ENCODE measurements at regions not wholly inside any gene's neighbourhood (a gene's known extent, or its start where the extent isn't known, plus 50 kb on each side); places are given as distances from the start of the nearest gene placed in this dataset.

DNA sequence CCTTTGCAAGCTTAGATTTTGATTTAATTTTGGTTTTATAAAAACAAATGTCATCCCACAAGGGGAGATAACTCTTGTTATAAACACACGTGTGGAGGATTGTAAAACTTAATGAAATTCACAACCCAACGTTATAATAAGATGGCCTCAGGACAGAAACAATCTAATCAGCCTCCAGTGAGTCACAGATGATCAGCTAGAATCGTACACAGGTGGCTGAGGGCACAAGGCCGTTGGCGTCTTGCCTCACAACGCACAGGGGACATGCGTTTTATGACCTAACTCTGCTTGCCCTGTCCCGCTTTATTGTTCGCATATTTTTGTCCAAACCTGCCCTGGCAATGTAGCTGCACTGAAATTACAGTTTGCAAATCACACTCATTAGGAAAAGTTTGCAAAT, 121.9 kb upstream of the PDZRN3 start:
- TF ChIP-seq, protein P1, sequence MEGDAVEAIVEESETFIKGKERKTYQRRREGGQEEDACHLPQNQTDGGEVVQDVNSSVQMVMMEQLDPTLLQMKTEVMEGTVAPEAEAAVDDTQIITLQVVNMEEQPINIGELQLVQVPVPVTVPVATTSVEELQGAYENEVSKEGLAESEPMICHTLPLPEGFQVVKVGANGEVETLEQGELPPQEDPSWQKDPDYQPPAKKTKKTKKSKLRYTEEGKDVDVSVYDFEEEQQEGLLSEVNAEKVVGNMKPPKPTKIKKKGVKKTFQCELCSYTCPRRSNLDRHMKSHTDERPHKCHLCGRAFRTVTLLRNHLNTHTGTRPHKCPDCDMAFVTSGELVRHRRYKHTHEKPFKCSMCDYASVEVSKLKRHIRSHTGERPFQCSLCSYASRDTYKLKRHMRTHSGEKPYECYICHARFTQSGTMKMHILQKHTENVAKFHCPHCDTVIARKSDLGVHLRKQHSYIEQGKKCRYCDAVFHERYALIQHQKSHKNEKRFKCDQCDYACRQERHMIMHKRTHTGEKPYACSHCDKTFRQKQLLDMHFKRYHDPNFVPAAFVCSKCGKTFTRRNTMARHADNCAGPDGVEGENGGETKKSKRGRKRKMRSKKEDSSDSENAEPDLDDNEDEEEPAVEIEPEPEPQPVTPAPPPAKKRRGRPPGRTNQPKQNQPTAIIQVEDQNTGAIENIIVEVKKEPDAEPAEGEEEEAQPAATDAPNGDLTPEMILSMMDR (IDR thresholded peaks at IDR 0.05; ENCODE audit: low read depth, low read length) = no peak
- no peak for TF ChIP-seq POLR2A (IDR thresholded peaks at IDR 0.05; ENCODE audit: extremely low read depth, insufficient read length)
